Fibroblast of gingiva (primary cell): ENCODE measurements at regions not wholly inside any gene's neighbourhood (a gene's known extent, or its start where the extent isn't known, plus 50 kb on each side); places are given as distances from the start of the nearest gene placed in this dataset.

ENCODE experiments used
- DNase-seq: peaks from one replicate; pipeline ENCODE4 v3.0.0-alpha.2; 2011; ENCODE audit warnings: low read depth

DNA sequence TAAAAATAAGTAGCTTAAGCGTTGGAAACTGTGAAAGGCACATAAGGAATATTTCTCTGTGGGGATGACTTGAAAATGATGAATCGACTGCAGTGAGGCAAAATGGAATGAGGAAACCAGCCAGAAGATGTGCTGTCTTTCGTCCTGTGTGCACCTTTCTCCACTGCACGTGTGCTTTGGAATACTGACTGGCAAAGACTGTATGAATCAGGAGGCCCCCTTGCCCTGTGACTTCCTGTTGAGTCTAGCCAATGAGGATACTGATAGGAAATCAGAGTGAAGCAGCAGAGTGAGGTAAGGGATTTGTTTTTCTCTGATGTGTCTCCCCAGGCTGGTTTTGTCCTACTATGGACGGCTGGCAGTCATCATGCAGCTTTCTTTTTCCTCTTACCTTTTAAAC lies 118.2 kb upstream of the ADGRL4 start:
- DNase-seq: no peak

DNA sequence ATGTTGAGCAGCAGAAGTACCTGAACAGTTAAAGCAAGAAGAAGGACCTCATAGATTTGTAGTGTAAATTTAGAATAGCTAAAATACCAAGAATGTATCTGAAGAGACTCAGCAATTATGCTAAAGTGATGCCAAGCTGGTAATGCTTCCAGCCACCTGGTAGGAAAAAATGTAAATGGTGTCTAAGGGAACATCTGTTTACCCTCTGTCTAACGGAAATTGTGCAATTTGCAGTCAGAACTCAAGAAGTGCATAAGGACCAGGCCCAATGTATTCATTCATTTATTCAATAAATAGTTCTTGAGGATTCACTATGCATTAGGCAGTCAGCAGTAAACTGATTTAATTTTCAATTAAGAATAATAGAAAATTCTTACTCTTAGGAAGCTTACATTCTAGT lies 116.0 kb upstream of the ADGRL4 start:
- DNase-seq: no peak

DNA sequence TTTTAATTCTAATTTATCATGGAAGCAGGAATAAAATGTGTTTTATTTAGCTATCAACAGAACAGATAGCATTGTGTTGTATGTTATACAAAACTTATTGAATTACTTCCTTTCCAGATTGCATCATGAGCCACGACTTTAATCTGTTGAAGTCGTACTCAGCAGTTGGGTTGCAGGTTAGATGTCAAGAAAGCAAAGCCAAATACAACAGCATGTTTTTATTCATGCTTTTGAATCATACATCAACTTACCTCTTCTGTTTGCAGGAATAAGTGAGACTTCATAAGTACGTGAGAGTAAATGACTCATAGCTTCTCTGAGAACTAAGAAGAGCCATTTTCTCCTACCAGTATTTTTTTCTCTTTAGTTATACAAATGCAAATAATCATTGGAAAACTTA lies 110.8 kb upstream of the ADGRL4 start:
- no peak for DNase-seq

DNA sequence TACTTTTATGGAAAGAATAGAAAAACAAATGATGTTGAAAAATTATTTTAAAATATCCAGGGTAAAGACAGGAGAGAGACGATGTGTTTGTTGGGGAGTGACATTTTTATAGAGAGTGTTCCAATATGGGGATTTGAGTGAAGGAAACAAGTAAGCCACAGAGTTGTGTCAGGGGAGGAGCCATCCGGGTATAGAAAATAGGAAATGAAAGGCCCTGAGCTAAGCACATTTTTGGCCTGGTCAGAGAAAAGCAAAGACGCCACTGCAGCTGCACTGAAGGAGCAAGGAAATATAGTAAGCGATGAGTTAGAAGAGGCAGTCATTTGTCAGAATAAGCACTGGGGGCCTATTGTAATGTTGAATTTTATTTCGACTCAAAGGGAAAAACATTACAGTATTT lies 107.3 kb upstream of the ADGRL4 start:
- no peak for DNase-seq

DNA sequence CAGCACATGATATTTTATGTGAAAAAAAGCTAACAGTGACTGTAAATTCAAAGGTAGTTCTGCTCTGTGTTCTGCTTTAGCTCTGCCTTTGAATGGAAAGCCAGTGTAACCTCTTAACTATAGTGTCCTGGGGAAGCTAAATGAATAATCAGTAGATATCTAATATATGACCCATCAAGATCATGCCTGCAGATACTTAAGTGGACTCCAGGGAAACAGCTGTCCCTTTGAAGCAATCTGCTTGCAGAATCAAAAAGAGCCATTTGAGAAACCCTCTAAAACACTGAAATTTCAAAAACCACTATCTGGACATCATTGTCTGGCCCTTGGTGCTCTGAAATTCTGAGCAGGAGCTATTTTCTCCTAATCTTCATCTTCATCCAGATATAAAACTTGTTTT lies 104.2 kb upstream of the ADGRL4 start:
- DNase-seq: no peak

DNA sequence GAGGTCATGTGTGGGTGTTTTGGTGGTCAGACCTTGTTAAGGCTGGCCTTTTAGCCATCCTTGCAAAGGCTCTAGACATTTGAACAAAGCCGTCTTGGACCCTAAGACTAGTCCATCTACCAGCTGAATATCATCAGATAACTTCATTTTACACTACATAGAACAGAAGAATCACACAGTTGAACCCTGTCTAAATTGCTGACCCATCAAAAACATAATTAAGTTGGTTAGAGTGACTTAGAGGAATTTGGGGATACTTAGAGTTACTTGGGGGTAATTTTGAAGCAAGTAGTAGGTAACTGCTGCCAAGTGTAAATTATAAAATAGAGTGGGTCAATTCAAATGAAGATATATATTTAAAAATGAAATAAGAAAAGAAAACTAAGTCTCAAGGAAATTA lies 102.9 kb upstream of the ADGRL4 start:
- no peak for DNase-seq

DNA sequence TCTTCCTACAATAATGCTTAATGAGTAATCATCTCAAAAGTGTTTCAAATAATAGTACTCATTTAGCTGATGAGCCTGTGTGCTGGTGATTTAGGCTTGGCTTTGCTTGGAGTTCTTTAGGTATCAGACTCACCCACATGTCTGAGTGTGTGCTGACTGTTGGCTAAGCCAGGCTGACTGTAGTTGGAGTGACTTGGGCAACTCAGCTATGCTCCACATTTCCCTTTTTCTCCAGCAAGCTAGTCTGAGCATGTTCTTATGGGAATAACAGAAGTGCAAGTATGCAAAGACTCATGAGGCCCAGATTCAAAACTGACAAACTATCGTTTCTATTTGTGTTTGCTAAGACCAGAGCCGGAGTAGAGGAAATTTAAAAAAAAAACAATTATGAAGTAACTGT lies 99.0 kb upstream of the ADGRL4 start:
- DNase-seq: peak; percentile 13

DNA sequence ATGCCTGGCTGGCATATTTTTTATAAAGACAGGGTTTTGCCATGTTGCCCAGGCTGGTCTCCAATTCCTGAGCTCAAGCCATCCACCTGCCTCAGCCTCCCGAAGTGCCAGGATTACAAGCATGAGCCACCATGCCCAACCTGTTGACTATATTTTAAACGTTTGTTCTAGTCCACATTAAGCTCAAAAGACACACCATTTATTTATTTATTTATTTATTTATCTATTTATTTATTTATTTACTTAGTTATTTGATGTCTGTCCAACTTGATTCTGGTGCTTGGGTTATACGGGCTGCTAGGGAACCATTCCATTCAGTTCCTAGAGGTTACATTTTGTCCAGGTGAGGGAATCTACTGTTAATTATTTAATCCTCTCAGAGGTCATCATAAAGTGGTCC lies 98.1 kb upstream of the ADGRL4 start:
- no peak for DNase-seq

DNA sequence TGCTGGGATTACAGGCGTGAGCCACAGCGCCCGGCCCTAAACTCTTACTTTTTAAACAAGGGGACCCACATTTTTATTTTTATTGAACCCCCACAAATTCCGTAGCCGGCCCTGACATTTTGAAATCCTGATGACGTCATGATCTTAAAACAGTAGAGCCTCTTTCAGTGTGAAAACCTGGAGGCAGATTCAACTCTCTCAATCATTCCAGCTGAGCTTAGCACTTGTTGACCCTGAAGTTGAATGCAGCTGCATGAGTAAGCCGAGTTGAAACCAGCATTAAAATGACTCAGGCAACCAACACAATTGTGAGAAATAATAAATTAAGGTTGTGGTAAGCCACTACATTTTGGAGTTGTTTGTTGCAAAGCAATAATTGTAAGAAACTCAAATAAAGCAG lies 93.9 kb upstream of the ADGRL4 start:
- DNase-seq: peak; percentile 1

DNA sequence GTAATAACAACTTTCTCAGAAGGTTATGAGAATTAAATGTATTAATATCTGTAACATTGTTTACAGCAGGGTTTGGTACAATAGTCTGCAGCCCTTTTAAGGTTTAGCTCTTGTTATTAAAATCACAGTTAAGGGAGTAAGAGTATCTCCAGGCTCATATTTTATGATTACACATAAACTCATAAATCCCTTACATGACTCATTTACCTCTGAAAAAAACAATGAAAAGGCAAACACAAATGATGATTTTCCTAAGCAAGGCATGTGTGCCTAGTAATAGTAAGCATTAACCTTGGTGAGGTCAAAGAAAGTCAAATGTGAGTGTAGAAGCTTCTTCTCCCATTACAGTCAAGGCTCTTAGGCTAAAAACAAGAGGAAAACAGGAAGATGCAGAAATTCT lies 84.5 kb upstream of the ADGRL4 start:
- no peak for DNase-seq

DNA sequence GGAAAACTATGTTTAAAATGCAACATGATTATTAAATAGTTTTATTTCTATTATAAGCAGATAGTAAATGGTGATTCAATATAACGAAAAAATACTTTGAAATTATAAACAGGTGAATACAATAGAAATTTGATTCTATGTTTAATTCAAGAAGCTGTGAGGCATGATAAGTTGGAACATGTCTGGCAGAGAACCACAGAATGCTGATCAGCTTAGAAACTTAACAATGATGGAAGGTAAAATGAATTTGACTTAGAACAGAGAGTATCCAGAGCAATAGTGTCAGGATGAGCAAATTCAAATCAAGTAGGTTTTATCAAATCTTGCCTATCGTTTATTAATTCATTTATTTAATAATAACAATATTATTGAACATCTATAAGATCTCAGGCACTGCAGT lies 83.4 kb upstream of the ADGRL4 start:
- no peak for DNase-seq

DNA sequence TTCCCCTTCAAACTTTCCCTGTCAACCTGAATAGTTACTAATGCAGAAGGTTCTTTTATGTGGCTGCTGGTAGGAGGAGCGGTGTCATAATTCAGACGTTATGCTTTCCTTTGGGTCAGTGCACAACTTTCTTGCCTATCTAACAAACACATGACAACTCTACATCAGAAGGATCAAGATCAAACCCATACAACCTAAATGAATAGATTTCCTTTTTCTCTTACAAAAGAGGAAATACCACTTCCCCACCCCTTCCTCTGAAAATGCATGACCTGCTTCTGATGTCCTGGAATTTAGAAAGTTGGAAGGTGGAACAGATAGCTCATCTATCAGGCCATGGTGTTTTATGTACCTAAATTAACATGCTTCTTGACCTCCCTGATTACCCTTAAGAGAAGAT lies 75.7 kb upstream of the ADGRL4 start:
- DNase-seq: no peak

DNA sequence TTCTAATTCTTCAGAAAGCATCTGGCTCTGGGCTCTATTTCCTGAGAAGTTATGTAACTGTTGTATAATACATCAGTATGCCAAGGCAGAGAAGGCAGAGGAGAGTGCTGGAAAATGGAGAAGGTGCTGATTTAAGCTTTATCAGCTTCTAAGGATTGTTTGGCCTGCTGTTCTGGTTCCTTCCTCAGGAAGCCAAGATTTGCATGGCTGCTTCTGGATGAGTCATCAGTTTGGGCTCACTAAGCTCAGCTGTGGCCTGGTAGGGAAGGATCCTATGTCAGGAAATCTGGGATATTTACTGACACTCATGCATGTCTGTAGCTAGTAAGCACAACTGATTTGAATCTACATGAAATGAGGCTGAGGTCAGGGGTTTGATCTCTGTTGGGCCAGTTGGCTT lies 73.2 kb upstream of the ADGRL4 start:
- DNase-seq: peak; percentile 84

DNA sequence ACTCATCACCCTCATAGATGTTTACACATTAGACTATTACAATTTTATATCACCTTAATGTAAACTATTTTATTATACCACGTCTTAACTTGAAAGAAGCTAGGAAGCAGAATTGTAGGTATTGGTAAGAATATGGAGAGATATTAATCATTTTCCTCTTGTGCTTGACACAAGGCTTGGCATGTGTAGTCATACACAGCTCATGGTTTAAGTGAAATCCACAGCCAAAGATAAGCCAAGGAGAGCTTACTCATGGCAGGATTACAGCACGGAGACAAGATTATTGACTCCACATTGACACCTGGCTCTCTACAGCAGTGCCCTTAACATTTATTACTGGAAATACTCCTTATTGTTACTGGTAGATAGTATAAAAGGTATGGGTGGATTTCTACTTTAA lies 68.4 kb upstream of the ADGRL4 start:
- DNase-seq: no peak

DNA sequence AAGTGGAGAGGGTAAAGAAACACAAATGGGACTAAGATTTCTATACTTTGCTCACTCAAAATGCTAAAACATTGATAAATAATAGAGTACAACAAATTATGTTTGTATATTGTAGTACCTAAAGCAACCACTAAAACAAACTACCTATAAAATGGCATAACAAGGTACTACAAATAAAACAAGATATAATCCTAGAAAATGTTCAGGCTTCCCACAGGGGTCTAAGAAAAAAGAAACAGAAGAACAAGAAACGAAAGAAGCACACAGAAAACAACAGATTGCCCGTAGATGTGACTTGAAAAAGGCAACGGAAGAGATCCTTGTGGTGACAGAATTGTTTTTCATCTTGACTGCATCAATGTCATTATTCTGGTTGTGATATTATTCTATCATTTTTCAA lies 63.3 kb upstream of the ADGRL4 start:
- no peak for DNase-seq

DNA sequence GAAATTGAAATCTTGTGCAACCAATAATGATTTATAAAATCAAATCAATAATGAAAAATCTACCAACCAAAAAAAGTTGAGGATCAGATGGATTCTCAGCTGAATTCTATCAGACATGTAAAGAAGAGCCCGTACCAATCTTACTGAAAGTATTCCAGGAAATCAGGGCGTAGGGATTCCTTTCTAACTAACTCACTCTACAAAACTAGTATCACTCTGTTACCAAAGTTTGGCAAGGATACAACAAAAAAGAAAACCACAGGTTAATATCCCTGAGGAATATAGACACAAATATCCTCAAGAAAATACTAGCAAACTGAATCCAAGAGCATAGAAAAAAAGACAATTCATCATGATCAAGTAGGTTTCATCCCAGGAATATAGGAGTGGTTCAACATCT lies 52.8 kb upstream of the ADGRL4 start:
- DNase-seq: no peak
